B cell (primary cell): ENCODE measurements at regions not wholly inside any gene's neighbourhood (a gene's known extent, or its start where the extent isn't known, plus 50 kb on each side); places are given as distances from the start of the nearest gene placed in this dataset.

Experiments
- ATAC-seq: fragments of 200-7000 bp; cut with Tn5 transposase; one replicate; pipeline ENCODE4 v1.10.0; 2021; ENCODE audit warnings: low read depth, mild to moderate bottlenecking, moderate number of reproducible peaks, moderate library complexity
- CTCF ChIA-PET: fragments of 350-600 bp; sonication (Branson Sonifier 250); formaldehyde crosslinking; loops from one replicate; lab custom pipeline; 2021; ENCODE audit warnings: antibody characterized with exemption, inconsistent platforms; lab: Charles Lee
- POLR2A ChIA-PET: fragments of 350-600 bp; sonication (Branson Sonifier 250); formaldehyde crosslinking; loops from one replicate; lab custom pipeline; 2021; ENCODE audit warnings: antibody characterized with exemption; lab: Charles Lee
- DNase-seq: peaks from one replicate; pipeline ENCODE4 v3.0.0; 2013
- H2AFZ ChIP-seq: 2 replicates; pipeline ENCODE4 v1.6.1; 2012; ENCODE audit warnings: mild to moderate bottlenecking, low read depth, low read length; ENCODE audit not compliant: insufficient read depth, poor library complexity, severe bottlenecking
- H3K27ac ChIP-seq, 2 donors: 1 replicate in 1 of 2; 2 replicates in 1 of 2; pipeline ENCODE4 v1.5.1; 2012 to 2013; ENCODE audit warnings: low read length in 2 of 2, mild to moderate bottlenecking in 2 of 2, moderate library complexity in 1 of 2
- H3K27me3 ChIP-seq, 4 experiments: fragments of 200-600 bp in 1 of 4; sonication (generic) in 1 of 4; replicated peaks in 1 of 4; 1 replicate in 2 of 4; 2 replicates in 2 of 4; pipeline versions ENCODE4 v1.6.1 to v1.7.0; 2013 to 2016; ENCODE audit warnings: low read length in 3 of 4, mild to moderate bottlenecking in 2 of 4, mixed read lengths in 1 of 4, moderate library complexity in 1 of 4; ENCODE audit not compliant: insufficient read depth in 4 of 4, control insufficient read depth in 3 of 4; ENCODE audit errors: control extremely low read depth in 1 of 4
- H3K36me3 ChIP-seq, 2 experiments: replicated peaks in 1 of 2; 1 replicate in 1 of 2; 2 replicates in 1 of 2; pipeline versions ENCODE4 v1.6.1 to v1.7.1; 2013; ENCODE audit warnings: low read length in 1 of 2; ENCODE audit not compliant: insufficient read depth in 2 of 2, control insufficient read depth in 1 of 2; ENCODE audit errors: control extremely low read depth in 1 of 2, extremely low read depth in 1 of 2
- H3K4me1 ChIP-seq, 2 donors: fragments of 200-600 bp in 1 of 2; sonication (generic) in 1 of 2; 1 replicate in 1 of 2; 2 replicates in 1 of 2; pipeline versions ENCODE4 v1.5.1 to v1.6.1; 2013 to 2017; ENCODE audit warnings: low read length in 2 of 2; ENCODE audit not compliant: control insufficient read depth in 2 of 2, insufficient read depth in 2 of 2
- H3K4me2 ChIP-seq: replicated peaks from 2 replicates; pipeline ENCODE3; 2012; ENCODE audit warnings: mild to moderate bottlenecking, low read depth, low read length; ENCODE audit not compliant: poor library complexity, severe bottlenecking
- H3K4me3 ChIP-seq, 5 experiments: fragments of 200-600 bp in 1 of 5; sonication (generic) in 1 of 5; 1 replicate in 3 of 5; 2 replicates in 2 of 5; pipeline versions ENCODE4 v1.5.1 to v1.7.0; 2011 to 2016; ENCODE audit warnings: low read length in 4 of 5, mild to moderate bottlenecking in 4 of 5, low read depth in 2 of 5, control low read depth in 1 of 5, moderate library complexity in 1 of 5; ENCODE audit not compliant: insufficient read depth in 1 of 5; ENCODE audit errors: control extremely low read depth in 1 of 5, extremely low read depth in 1 of 5
- H3K79me2 ChIP-seq: fragments of 200-600 bp; sonication (generic); one replicate; pipeline ENCODE4 v1.6.0; 2016; ENCODE audit warnings: low read length; ENCODE audit not compliant: control insufficient read depth, insufficient read depth
- H3K9ac ChIP-seq: fragments of 200-600 bp; sonication (generic); 2 replicates; pipeline ENCODE4 v1.6.1; 2017; ENCODE audit warnings: mild to moderate bottlenecking, low read length, moderate library complexity
- H3K9me3 ChIP-seq, 3 donors: one replicate each; pipeline versions ENCODE4 v1.6.1 to v1.7.1; 2013; ENCODE audit warnings: low read length in 2 of 3; ENCODE audit not compliant: control insufficient read depth in 2 of 3, insufficient read depth in 1 of 3; ENCODE audit errors: control extremely low read depth in 1 of 3
- H4K20me1 ChIP-seq: 2 replicates; pipeline ENCODE4 v1.6.0; 2012; ENCODE audit warnings: mild to moderate bottlenecking, low read length; ENCODE audit not compliant: insufficient read depth, control insufficient read depth, poor library complexity, severe bottlenecking
- H3K27ac Mint-ChIP-seq: one replicate; pipeline ENCODE4 v1.8.0; 2021; ENCODE audit warnings: mixed read lengths
- H3K27me3 Mint-ChIP-seq: one replicate; pipeline ENCODE4 v1.8.0; 2021; ENCODE audit warnings: mixed read lengths
- H3K4me1 Mint-ChIP-seq: one replicate; pipeline ENCODE4 v1.8.0; 2021; ENCODE audit warnings: mixed read lengths
- H3K4me3 Mint-ChIP-seq: one replicate; pipeline ENCODE4 v1.8.0; 2021; ENCODE audit warnings: mixed read lengths
- H3K9me3 Mint-ChIP-seq: one replicate; pipeline ENCODE4 v1.8.0; 2022; ENCODE audit warnings: mixed read lengths; ENCODE audit not compliant: insufficient read depth
- CTCF ChIP-seq: fragments of 200-600 bp; IDR thresholded peaks from one replicate; pipeline ENCODE4 v1.8.0; 2022; ENCODE audit warnings: antibody characterized with exemption, mild to moderate bottlenecking
- EZH2 ChIP-seq: IDR thresholded peaks from 2 replicates; pipeline ENCODE4 v1.6.1; 2012; ENCODE audit warnings: borderline replicate concordance, low read depth, mild to moderate bottlenecking, moderate library complexity, low read length; ENCODE audit not compliant: insufficient read depth, poor library complexity, severe bottlenecking
- WGBS: methylation state at CpG from one replicate; pipeline ENCODE4 v1.1.5; 2013; ENCODE audit warnings: missing lambda C conversion rate; ENCODE audit not compliant: insufficient coverage; 5-methylcytosine and 5-hydroxymethylcytosine counted together
- intact Hi-C: fragments of 100-400 bp; cut with micrococcal nuclease; formaldehyde crosslinking; loops from one replicate; pipeline ENCODE4 v1.10.0; 2022

- H3K27ac Mint-ChIP-seq = no peak overlapping the region
- H3K4me3 Mint-ChIP-seq = no peak overlapping the region
- intact Hi-C loops = no loop called here
- no peak for ATAC-seq
- Histone ChIP-seq H3K9me3 (peaks cover 0 to 4% (median 0%) of the 10 kb centered on the region in 3 donors), H3K9ac (no peak overlapping the region), H3K79me2 (no peaks in the 10 kb centered on the region), H3K4me1 (no peaks in the 10 kb centered on the region), H3K4me2 (no peak overlapping the region), H4K20me1 (no peaks in the 10 kb centered on the region), H3K36me3 (no peaks in the 10 kb centered on the region), H3K27me3 (no peaks in the 10 kb centered on the region), H3K27ac (no peak overlapping the region), H2AFZ (no peak overlapping the region), H3K4me3 (no peak overlapping the region)
- no peaks in the 10 kb centered on the region for H3K4me1 Mint-ChIP-seq
- CTCF ChIA-PET = no interaction called here
- no peaks in the 10 kb centered on the region for H3K27me3 Mint-ChIP-seq
- DNase-seq = no peak
- 33% methylated on average over 1 of the region's 1 CpG for WGBS
- POLR2A ChIA-PET = no interaction called here
- H3K9me3 Mint-ChIP-seq = peaks cover 3% of the 10 kb centered on the region
- TF ChIP-seq CTCF = no peak
- TF ChIP-seq EZH2 = no peak
Observed at GRCh38 chr10:10438335-10439100, 579.2 kb upstream of the CELF2 start.

DNA sequence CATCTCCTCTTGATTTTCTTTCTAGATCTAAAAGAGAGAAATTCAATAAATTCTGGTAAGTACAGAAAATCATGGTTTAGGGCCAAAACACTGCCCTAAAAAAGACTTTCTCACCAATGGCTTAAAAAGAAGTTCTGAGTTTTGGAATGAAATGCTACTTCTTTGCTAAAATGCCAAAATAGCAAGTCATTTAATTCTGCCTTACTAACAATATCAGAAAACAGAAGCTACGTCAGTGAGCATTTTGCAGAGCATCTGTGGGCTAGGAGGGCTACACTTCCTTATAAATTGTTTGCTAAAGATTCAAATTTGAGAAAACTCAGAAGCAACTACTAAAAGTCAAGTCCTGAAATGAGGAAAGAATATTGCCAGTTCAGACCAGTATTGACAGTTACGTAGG is 560.8 kb upstream of the CELF2 start:
- no peak overlapping the region for H3K4me3 ChIP-seq
- Mint-ChIP-seq H3K9me3 (peaks cover 4% of the 10 kb centered on the region), H3K4me3 (no peak overlapping the region), H3K27ac (no peak overlapping the region), H3K4me1 (no peaks in the 10 kb centered on the region), H3K27me3 (no peaks in the 10 kb centered on the region)
- no peak for ATAC-seq
- H3K9ac ChIP-seq = no peak overlapping the region
- no peak overlapping the region for H3K4me2 ChIP-seq
- H3K36me3 ChIP-seq = no peaks in the 10 kb centered on the region
- H4K20me1 ChIP-seq = no peaks in the 10 kb centered on the region
- ChIA-PET CTCF (no interaction called here), POLR2A (no interaction called here)
- H3K9me3 ChIP-seq = no peaks in the 10 kb centered on the region
- H3K27me3 ChIP-seq = no peaks in the 10 kb centered on the region
- TF ChIP-seq CTCF = no peak
- no peak for TF ChIP-seq EZH2
- H3K79me2 ChIP-seq = no peaks in the 10 kb centered on the region
- no peak overlapping the region for H3K27ac ChIP-seq
- no peak for DNase-seq
- H3K4me1 ChIP-seq = no peaks in the 10 kb centered on the region
- intact Hi-C loops = no loop called here
- no peak overlapping the region for H2AFZ ChIP-seq
- no CpG with 5 or more reads among the region's 2 CpGs for WGBS
